Spleen (tissue), 11 donors: ENCODE measurements at regions not wholly inside any gene's neighbourhood (a gene's known extent, or its start where the extent isn't known, plus 50 kb on each side); places are given as distances from the start of the nearest gene placed in this dataset.

Experiments
- DNase-seq: peaks from one replicate; pipeline ENCODE4 v3.0.0-alpha.2; 2020
- H3K27ac ChIP-seq, 8 donors: fragments of 200-600 bp; sonication (generic) in 7 of 8; 1 replicate in 4 of 8; 2 replicates in 4 of 8; pipeline versions ENCODE4 v1.5.0 to v1.8.0; 2016 to 2021; ENCODE audit warnings: inconsistent platforms in 4 of 8, mild to moderate bottlenecking in 4 of 8, moderate library complexity in 1 of 8
- H3K27me3 ChIP-seq, 7 donors: fragments of 200-600 bp; sonication (generic) in 6 of 7; replicated peaks in 1 of 7; 1 replicate in 4 of 7; 2 replicates in 3 of 7; pipeline versions ENCODE4 v1.5.0 to v1.8.0; 2016 to 2021; ENCODE audit warnings: inconsistent platforms in 3 of 7, mild to moderate bottlenecking in 1 of 7
- H3K36me3 ChIP-seq, 6 donors: fragments of 200-600 bp; sonication (generic) in 5 of 6; 1 replicate in 4 of 6; 2 replicates in 2 of 6; pipeline versions ENCODE4 v1.5.0 to v1.8.0; 2016 to 2021; ENCODE audit warnings: inconsistent platforms in 2 of 6
- H3K4me1 ChIP-seq, 6 donors: fragments of 200-600 bp; sonication (generic) in 5 of 6; 1 replicate in 3 of 6; 2 replicates in 3 of 6; pipeline versions ENCODE4 v1.5.0 to v1.8.0; 2016 to 2021; ENCODE audit warnings: inconsistent platforms in 3 of 6
- H3K4me3 ChIP-seq, 8 donors: fragments of 200-600 bp; sonication (generic) in 7 of 8; 1 replicate in 4 of 8; 2 replicates in 4 of 8; pipeline versions ENCODE4 v1.5.0 to v1.8.0; 2016 to 2021; ENCODE audit warnings: inconsistent platforms in 4 of 8, mild to moderate bottlenecking in 4 of 8, moderate library complexity in 2 of 8
- H3K9me3 ChIP-seq, 8 donors: fragments of 200-600 bp; sonication (generic) in 7 of 8; 1 replicate in 4 of 8; 2 replicates in 4 of 8; pipeline versions ENCODE4 v1.5.0 to v1.8.0; 2016 to 2021; ENCODE audit warnings: inconsistent platforms in 4 of 8
- POLR2A ChIP-seq, 3 donors: fragments of 450-650 bp; IDR thresholded peaks; one replicate each; pipeline ENCODE4 v1.5.1; 2017; ENCODE audit warnings: antibody characterized with exemption in 3 of 3, mild to moderate bottlenecking in 1 of 3
- POLR2AphosphoS5 ChIP-seq, 3 donors: sonication (generic); formaldehyde crosslinking; IDR thresholded peaks; one replicate each; pipeline ENCODE4 v1.5.1; 2017; ENCODE audit warnings: antibody characterized with exemption in 3 of 3
- WGBS, 5 donors: extraction: QIAGEN DNeasy Blood & Tissue Kit in 3 of 5; methylation state at CpG; one replicate each; pipeline versions ENCODE4 v1.1.5 to v1.1.7; 2013 to 2018; 5-methylcytosine and 5-hydroxymethylcytosine counted together
- intact Hi-C: fragments of 100-400 bp; cut with DNase I; formaldehyde crosslinking; loops from one replicate; pipeline ENCODE4 v1.15.0; 2023; ENCODE audit warnings: low total_unique reads
- TF ChIP-seq, protein P1 (sequence below), 11 experiments: fragments of 200-600 bp in 7 of 11; fragments of 450-650 bp in 4 of 11; sonication (generic) in 4 of 11; IDR thresholded peaks in 8 of 11; conservative IDR thresholded peaks in 3 of 11; 1 replicate in 7 of 11; 2 replicates in 4 of 11; pipeline versions ENCODE4 v1.4.0 to v1.8.0; 2016 to 2021; ENCODE audit warnings: antibody characterized with exemption in 11 of 11, inconsistent platforms in 4 of 11, mild to moderate bottlenecking in 1 of 11
- donor health status: healthy with polysubstance abuse.
- donor health status: DM: no; HTN: no; CAD: no; lungs with moderate emphysema.
- donor health status: DM: no; HTN: no; CAD: no.
- donor health status: Bipolar disorder and iron deficiency.
- donor health status: healthy.
- donor health status: DM: no; HTN: no; CAD: no.
- donor health status: DM: yes; HTN: yes; CAD: no.

DNA sequence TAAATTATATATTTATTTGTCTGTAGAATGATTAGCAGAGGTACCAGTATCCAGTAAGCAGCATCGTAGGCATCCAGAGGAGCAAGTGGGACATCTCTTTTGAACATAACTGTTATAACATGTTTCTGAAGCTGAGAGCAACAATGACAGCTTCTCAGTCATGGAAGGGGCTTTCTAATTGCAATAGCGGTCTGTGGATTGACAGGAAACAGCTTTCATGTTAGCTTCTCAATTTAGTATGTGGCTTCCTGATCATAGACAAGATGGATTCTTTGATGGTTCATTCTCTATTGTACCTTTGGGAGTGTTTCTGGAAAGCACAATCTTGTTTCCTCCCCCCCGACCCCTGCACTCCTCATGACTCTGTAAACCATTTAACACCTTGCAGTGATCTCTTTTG, 434.6 kb upstream of the GNPDA2 start:
- no peak overlapping the region for H3K4me3 ChIP-seq
- peaks cover 0 to 16% (median 4%) of the 10 kb centered on the region in 8 donors for H3K9me3 ChIP-seq
- H3K27ac ChIP-seq = no peak overlapping the region
- no peaks in the 10 kb centered on the region for H3K36me3 ChIP-seq
- no peak for DNase-seq
- 51 to 66% (median 59%) methylated on average over 3 of the region's 3 CpGs for WGBS, 5 donors
- TF ChIP-seq POLR2A (IDR thresholded peaks at IDR 0.05) = no peak
- no peak for TF ChIP-seq POLR2AphosphoS5 (IDR thresholded peaks at IDR 0.05)
- TF ChIP-seq, protein P1, sequence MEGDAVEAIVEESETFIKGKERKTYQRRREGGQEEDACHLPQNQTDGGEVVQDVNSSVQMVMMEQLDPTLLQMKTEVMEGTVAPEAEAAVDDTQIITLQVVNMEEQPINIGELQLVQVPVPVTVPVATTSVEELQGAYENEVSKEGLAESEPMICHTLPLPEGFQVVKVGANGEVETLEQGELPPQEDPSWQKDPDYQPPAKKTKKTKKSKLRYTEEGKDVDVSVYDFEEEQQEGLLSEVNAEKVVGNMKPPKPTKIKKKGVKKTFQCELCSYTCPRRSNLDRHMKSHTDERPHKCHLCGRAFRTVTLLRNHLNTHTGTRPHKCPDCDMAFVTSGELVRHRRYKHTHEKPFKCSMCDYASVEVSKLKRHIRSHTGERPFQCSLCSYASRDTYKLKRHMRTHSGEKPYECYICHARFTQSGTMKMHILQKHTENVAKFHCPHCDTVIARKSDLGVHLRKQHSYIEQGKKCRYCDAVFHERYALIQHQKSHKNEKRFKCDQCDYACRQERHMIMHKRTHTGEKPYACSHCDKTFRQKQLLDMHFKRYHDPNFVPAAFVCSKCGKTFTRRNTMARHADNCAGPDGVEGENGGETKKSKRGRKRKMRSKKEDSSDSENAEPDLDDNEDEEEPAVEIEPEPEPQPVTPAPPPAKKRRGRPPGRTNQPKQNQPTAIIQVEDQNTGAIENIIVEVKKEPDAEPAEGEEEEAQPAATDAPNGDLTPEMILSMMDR (IDR thresholded peaks at IDR 0.05 in 8 of 11, conservative IDR thresholded peaks at IDR 0.05 in 3 of 11) = no peak
- no peaks in the 10 kb centered on the region for H3K4me1 ChIP-seq
- no peaks in the 10 kb centered on the region for H3K27me3 ChIP-seq
- intact Hi-C loops = no loop called here

DNA sequence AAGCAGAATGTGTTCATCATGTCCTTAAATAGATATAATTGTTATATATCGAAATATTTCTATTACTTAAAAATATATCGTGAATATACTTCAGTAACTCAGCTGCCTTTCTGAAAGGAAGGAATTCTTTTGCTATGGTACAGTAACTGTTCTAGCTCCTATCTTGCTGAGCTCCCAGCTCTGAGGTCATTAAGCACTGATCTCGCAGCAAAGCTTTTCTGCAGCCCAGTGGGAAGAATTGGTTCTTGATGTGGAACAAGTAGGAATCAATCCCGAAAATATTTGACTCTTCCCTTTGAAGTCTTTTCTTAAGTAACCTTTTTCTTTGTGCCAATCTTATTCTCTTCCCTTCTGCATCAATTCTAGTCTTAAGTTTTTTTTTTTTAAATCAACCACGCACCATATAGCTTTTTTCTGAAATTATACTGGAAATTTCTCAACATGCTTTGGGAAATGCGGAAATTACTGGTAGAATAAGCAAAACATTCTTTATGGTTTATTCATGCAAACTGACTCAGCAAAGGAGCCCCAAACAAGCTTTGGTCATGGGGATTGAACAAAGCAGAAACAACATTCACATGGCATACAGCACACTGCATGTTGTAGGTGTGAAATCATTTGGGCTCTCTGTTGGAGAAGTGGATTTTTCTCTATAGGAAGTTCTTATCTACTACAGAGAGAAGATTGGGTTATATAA, 428.9 kb upstream of the GNPDA2 start:
- no peaks in the 10 kb centered on the region for H3K27me3 ChIP-seq
- intact Hi-C loops = no loop called here
- H3K4me1 ChIP-seq = no peaks in the 10 kb centered on the region
- no peaks in the 10 kb centered on the region for H3K36me3 ChIP-seq
- TF ChIP-seq, protein P1 (IDR thresholded peaks at IDR 0.05 in 8 of 11, conservative IDR thresholded peaks at IDR 0.05 in 3 of 11) = no peak
- TF ChIP-seq POLR2AphosphoS5 (IDR thresholded peaks at IDR 0.05) (no peak), POLR2A (IDR thresholded peaks at IDR 0.05) (no peak)
- H3K9me3 ChIP-seq = no peaks in the 10 kb centered on the region
- no peak overlapping the region for H3K27ac ChIP-seq
- no peak overlapping the region for H3K4me3 ChIP-seq
- WGBS, 5 donors = 76 to 84% (median 82%) methylated on average over 6 of the region's 6 CpGs
- DNase-seq = no peak

DNA sequence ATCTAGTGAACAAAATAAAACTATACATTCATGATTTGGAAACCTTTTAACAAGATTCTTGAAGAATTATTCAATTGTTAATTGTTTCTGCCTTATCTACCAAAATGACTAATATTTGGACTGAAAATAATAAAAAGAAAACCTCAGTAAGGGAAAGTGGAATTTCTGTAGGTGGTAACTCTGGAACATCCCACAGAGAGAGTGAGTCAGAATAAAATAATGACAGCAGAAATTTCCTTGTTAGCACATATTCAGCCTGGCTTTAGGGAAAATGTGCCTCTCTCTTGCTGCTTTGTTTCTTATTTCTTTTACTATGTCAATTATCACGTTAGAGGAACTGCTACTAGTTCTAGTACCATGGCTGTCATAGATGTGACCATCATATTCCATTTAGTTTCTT, 421.5 kb upstream of the GNPDA2 start:
- TF ChIP-seq POLR2A (IDR thresholded peaks at IDR 0.05) = no peak
- 51 to 71% (median 57%) methylated on average over 1 of the region's 1 CpG for WGBS, 5 donors
- no peaks in the 10 kb centered on the region for H3K36me3 ChIP-seq
- no peaks in the 10 kb centered on the region for H3K9me3 ChIP-seq
- intact Hi-C loops = no loop called here
- H3K4me1 ChIP-seq = no peaks in the 10 kb centered on the region
- DNase-seq = no peak
- no peak overlapping the region for H3K4me3 ChIP-seq
- H3K27me3 ChIP-seq = no peaks in the 10 kb centered on the region
- no peak overlapping the region for H3K27ac ChIP-seq

DNA sequence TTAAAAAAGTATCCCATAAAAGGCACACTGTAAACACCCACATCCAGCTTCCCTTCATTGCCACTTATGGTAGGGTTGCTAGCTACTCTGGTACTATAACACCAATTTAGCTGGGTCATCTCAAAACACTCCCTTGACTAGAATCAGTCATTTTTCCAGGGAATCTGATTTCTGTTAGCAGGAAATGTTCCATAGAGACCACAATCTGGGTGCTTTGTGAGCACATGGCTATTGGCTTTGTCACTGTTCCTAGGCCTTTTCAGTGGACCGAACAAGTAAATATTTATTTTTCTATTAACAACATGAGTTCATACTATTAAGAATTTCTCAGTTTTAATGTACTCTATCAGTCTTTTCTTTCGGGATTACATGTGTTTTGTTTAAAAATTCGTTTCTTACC, 404.7 kb upstream of the GNPDA2 start:
- no peak for DNase-seq
- Histone ChIP-seq H3K27ac (no peak overlapping the region), H3K36me3 (no peaks in the 10 kb centered on the region), H3K4me1 (no peaks in the 10 kb centered on the region), H3K9me3 (peaks cover 0 to 11% (median 3%) of the 10 kb centered on the region in 8 donors), H3K4me3 (no peak overlapping the region), H3K27me3 (no peaks in the 10 kb centered on the region)
- intact Hi-C loops = no loop called here
- WGBS, 5 donors = 75 to 87% (median 78%) methylated on average over 3 of the region's 3 CpGs
- TF ChIP-seq POLR2AphosphoS5 (IDR thresholded peaks at IDR 0.05) = no peak
- TF ChIP-seq, protein P1 (IDR thresholded peaks at IDR 0.05 in 8 of 11, conservative IDR thresholded peaks at IDR 0.05 in 3 of 11) = no peak
- no peak for TF ChIP-seq POLR2A (IDR thresholded peaks at IDR 0.05)
